ENCODE measurements at regions not wholly inside any gene's neighbourhood (a gene's known extent, or its start where the extent isn't known, plus 50 kb on each side); places are given as distances from the start of the nearest gene placed in this dataset.

DNA sequence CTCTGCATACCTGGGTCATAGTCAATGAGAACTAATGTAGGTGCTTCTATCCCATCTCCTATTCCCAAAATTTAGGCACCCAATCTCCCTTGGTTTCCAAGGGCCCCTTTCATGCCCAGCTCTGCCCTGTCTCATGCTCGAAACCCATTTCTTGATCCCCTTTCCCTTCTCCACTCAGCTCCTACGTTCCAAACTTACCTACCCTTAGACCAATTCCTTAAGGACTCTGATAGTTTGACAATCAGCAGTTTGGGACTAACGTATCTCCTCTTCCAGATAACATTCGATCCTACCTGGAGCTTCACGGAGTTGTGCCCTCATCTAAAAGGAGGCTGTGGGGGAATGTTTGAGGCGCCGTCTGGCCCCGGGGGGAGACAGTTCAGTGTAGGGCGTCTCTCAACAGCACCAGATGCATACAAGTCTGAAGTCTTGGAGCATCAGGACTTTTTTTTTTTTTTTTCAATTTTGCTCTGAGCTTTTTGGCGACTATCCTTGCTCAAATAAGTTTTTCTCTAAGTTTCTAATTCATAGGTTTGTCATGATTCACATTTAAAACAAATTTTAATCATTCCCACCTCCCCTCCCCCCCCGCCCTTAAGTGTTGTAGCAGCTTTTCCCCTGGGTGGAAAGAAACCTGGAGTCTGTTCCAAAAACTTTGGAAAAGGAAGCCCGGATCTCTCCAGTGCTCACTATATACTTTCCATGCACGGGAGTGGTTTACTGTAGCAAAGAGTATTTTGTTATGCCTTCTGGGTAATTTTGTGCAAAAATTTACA lies 141.2 kb upstream of the LGALSL start:
- TF ChIP-seq MYC (IDR thresholded peaks at IDR 0.05; ENCODE audit: low read depth, low read length) (no peak), POLR2A (IDR thresholded peaks at IDR 0.05; ENCODE audit: extremely low read depth, insufficient read length) (no peak)
- TF ChIP-seq, protein P1, sequence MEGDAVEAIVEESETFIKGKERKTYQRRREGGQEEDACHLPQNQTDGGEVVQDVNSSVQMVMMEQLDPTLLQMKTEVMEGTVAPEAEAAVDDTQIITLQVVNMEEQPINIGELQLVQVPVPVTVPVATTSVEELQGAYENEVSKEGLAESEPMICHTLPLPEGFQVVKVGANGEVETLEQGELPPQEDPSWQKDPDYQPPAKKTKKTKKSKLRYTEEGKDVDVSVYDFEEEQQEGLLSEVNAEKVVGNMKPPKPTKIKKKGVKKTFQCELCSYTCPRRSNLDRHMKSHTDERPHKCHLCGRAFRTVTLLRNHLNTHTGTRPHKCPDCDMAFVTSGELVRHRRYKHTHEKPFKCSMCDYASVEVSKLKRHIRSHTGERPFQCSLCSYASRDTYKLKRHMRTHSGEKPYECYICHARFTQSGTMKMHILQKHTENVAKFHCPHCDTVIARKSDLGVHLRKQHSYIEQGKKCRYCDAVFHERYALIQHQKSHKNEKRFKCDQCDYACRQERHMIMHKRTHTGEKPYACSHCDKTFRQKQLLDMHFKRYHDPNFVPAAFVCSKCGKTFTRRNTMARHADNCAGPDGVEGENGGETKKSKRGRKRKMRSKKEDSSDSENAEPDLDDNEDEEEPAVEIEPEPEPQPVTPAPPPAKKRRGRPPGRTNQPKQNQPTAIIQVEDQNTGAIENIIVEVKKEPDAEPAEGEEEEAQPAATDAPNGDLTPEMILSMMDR (IDR thresholded peaks at IDR 0.05; ENCODE audit: low read depth, low read length), result no peak
- TF ChIP-seq, protein P2, sequence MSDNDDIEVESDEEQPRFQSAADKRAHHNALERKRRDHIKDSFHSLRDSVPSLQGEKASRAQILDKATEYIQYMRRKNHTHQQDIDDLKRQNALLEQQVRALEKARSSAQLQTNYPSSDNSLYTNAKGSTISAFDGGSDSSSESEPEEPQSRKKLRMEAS (IDR thresholded peaks at IDR 0.05; ENCODE audit: low read depth, low read length), result no peak
- no peak overlapping the region for H3K4me3 ChIP-seq (ENCODE audit: low read depth, low read length)
- DNase-seq (ENCODE audit: low read depth), result no peak

DNA sequence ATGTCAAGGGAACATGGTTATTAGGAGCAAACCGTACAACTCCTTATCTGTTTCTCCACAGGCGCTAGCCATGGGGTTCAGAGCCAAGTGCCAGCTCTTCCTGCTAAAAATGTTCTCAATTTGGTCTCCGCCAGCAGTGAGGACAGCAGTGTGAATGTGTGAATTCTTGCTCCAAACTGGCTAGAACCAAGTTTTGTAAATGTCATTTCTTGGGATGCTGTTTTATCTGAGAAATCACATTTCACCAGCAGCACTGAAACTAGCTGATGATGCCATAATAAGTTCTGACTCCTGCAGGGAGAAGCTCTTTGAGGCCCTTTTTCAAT lies 140.6 kb upstream of the LGALSL start:
- no peak for DNase-seq (ENCODE audit: low read depth)
- H3K4me3 ChIP-seq (ENCODE audit: low read depth, low read length), result no peak overlapping the region
- TF ChIP-seq, protein P1 (IDR thresholded peaks at IDR 0.05; ENCODE audit: low read depth, low read length), result no peak
- TF ChIP-seq, protein P2 (IDR thresholded peaks at IDR 0.05; ENCODE audit: low read depth, low read length), result no peak

DNA sequence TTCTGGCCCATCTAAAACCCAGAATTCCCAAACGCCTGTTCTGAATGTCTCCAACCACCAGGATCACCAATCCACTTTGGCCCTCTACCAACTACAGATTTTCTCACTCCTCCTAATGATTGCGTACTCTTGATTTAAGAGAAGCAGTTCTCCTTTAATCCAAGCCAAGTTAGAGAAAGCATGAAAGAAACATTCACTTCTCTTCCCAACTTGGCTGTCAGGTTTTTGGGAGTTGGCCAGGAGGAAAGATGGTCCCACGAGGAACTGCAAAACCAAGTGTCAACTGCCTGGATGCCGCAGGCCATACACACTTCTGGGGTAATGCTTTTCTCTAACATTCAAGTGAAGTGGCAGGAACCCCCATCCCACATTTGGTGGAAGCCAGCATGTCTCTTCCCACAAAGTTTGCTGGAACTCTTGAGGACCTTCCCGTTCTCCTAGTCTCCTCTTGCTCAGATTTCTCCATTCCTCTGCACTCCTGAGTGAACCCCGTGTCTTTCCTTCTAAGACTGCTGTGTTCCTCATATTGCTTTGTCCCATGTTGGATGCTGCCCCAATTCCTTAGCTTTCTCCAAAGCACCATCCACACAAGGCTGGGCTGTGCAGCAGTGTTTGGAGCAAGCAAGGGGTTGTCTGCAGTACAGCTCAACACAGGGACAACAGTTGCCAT lies 138.5 kb upstream of the LGALSL start:
- H3K4me3 ChIP-seq (ENCODE audit: low read depth, low read length), result no peak overlapping the region
- no peak for DNase-seq (ENCODE audit: low read depth)
- TF ChIP-seq POLR2A (IDR thresholded peaks at IDR 0.05; ENCODE audit: extremely low read depth, insufficient read length), result no peak
- TF ChIP-seq, protein P2 (IDR thresholded peaks at IDR 0.05; ENCODE audit: low read depth, low read length), result no peak
- TF ChIP-seq, protein P1 (IDR thresholded peaks at IDR 0.05; ENCODE audit: low read depth, low read length), result no peak
- no peak for TF ChIP-seq MYC (IDR thresholded peaks at IDR 0.05; ENCODE audit: low read depth, low read length)

DNA sequence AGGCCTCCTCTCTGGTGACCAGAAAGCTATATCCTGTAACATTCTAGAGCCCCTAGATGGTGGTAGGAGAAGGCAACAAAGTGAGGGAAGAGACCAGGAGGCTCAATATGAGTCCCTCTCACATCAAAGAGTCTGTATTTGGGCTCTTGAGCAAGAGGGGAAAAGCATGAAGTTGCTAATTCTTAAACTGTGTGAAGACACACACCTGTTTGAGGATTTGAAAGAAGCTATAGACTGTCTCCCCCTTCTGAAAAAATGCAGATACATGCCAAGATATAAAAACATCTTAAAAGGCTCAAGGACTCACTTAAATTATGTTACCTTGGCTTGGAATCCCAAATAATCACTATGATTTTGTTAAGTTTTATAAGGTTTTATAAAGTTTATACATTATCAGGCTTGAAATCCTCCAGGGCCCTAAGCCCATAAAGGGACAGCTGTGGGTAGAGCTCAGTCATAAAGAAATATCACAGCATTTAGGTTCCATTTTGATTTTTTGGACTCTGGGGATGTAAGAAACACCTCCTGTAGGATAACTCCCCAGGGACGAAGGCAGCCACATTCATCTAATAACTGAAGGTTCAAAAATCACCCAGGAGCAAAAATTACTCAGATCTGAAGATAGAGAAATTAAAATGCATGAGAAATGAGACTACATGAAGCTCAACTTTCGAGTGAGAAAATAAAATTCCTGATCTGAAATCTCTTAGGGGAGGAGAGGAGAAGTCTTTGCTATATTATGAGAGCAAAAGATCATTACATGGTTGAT lies 136.1 kb upstream of the LGALSL start:
- H3K4me3 ChIP-seq (ENCODE audit: low read depth, low read length), result no peak overlapping the region
- no peak for DNase-seq (ENCODE audit: low read depth)

DNA sequence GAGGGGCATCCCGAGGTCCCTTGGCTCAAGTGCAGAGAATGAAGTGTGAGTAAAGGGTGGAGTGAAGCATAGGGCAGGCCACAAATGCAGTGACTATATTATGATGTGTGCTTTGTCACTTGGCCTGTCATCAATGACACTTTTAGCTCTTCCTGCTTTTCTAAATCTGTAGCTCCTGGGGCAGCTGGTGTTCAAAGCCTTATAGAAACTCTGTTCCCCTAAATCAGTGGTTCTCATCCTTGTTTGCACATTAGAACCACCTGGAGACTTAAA lies 135.6 kb upstream of the LGALSL start:
- no peak overlapping the region for H3K4me3 ChIP-seq (ENCODE audit: low read depth, low read length)
- DNase-seq (ENCODE audit: low read depth), result no peak
- TF ChIP-seq, protein P2 (IDR thresholded peaks at IDR 0.05; ENCODE audit: low read depth, low read length), result no peak
- TF ChIP-seq POLR2A (IDR thresholded peaks at IDR 0.05; ENCODE audit: extremely low read depth, insufficient read length) (no peak), MYC (IDR thresholded peaks at IDR 0.05; ENCODE audit: low read depth, low read length) (no peak)
- TF ChIP-seq, protein P1 (IDR thresholded peaks at IDR 0.05; ENCODE audit: low read depth, low read length), result no peak

More for the DNA sequence above, 136.1 kb upstream of the LGALSL start:
- TF ChIP-seq POLR2A (IDR thresholded peaks at IDR 0.05; ENCODE audit: extremely low read depth, insufficient read length), result no peak
- no peak for TF ChIP-seq MYC (IDR thresholded peaks at IDR 0.05; ENCODE audit: low read depth, low read length)
- TF ChIP-seq, protein P1 (IDR thresholded peaks at IDR 0.05; ENCODE audit: low read depth, low read length), result no peak
- TF ChIP-seq, protein P2 (IDR thresholded peaks at IDR 0.05; ENCODE audit: low read depth, low read length), result no peak
